ENCODE measurements at regions not wholly inside any gene's neighbourhood (a gene's known extent, or its start where the extent isn't known, plus 50 kb on each side); places are given as distances from the start of the nearest gene placed in this dataset.

- Histone ChIP-seq H3K27me3 (ENCODE audit: insufficient read depth, low read length) (no peaks in the 10 kb centered on the region), H3K79me2 (ENCODE audit: insufficient read depth, low read length) (no peaks in the 10 kb centered on the region), H2AFZ (ENCODE audit: low read length) (no peak overlapping the region), H3K4me1 (ENCODE audit: insufficient read depth, low read length, severe bottlenecking) (no peaks in the 10 kb centered on the region), H3K9me2 (ENCODE audit: low read depth, low read length) (no peaks in the 10 kb centered on the region), H3K9ac (ENCODE audit: low read length) (no peak overlapping the region), H3K4me2 (ENCODE audit: low read length) (no peak overlapping the region), H3K36me3 (ENCODE audit: insufficient read depth, low read length) (no peaks in the 10 kb centered on the region), H3F3A (ENCODE audit: insufficient read depth, low read length) (no peaks in the 10 kb centered on the region), H3K4me3 (ENCODE audit: low read depth, low read length, poor library complexity, severe bottlenecking) (no peak overlapping the region), H3K9me3 (ENCODE audit: low read length) (no peaks in the 10 kb centered on the region; the same call in 1 of the 2 replicates), H3K27ac (ENCODE audit: low read depth, low read length, poor library complexity, severe bottlenecking) (no peak overlapping the region), H4K20me1 (ENCODE audit: insufficient read depth, low read length) (no peaks in the 10 kb centered on the region)
- TF ChIP-seq EZH2 (IDR thresholded peaks at IDR 0.05; ENCODE audit: borderline replicate concordance, low read length) (no peak), CTCF (IDR thresholded peaks at IDR 0.05; ENCODE audit: low read length) (no peak)
Observed at GRCh38 chr16:35746963-35747657, 2287.7 kb downstream of the TP53TG3F start.

- Histone ChIP-seq H3F3A (ENCODE audit: insufficient read depth, low read length) (no peaks in the 10 kb centered on the region), H3K27me3 (ENCODE audit: insufficient read depth, low read length) (no peaks in the 10 kb centered on the region), H3K9me3 (ENCODE audit: low read length) (no peaks in the 10 kb centered on the region; the same call in 1 of the 2 replicates), H3K9me2 (ENCODE audit: low read depth, low read length) (no peaks in the 10 kb centered on the region), H3K9ac (ENCODE audit: low read length) (no peak overlapping the region), H3K36me3 (ENCODE audit: insufficient read depth, low read length) (no peaks in the 10 kb centered on the region), H3K27ac (ENCODE audit: low read depth, low read length, poor library complexity, severe bottlenecking) (no peak overlapping the region), H2AFZ (ENCODE audit: low read length) (no peak overlapping the region), H3K79me2 (ENCODE audit: insufficient read depth, low read length) (no peaks in the 10 kb centered on the region), H3K4me1 (ENCODE audit: insufficient read depth, low read length, severe bottlenecking) (no peaks in the 10 kb centered on the region), H3K4me2 (ENCODE audit: low read length) (no peak overlapping the region), H4K20me1 (ENCODE audit: insufficient read depth, low read length) (no peaks in the 10 kb centered on the region), H3K4me3 (ENCODE audit: low read depth, low read length, poor library complexity, severe bottlenecking) (no peak overlapping the region)
- TF ChIP-seq CTCF (IDR thresholded peaks at IDR 0.05; ENCODE audit: low read length) (no peak), EZH2 (IDR thresholded peaks at IDR 0.05; ENCODE audit: borderline replicate concordance, low read length) (no peak)
Observed at GRCh38 chr16:35747658-35748455, 2288.4 kb downstream of the TP53TG3F start.

GRCh38 chr16:35748621-35749252, 2289.3 kb downstream of the TP53TG3F start:
- no peak overlapping the region for H3K4me2 ChIP-seq (ENCODE audit: low read length)
- no peaks in the 10 kb centered on the region for H3K9me3 ChIP-seq (ENCODE audit: low read length)
- TF ChIP-seq CTCF (IDR thresholded peaks at IDR 0.05; ENCODE audit: low read length): no peak
- TF ChIP-seq EZH2 (IDR thresholded peaks at IDR 0.05; ENCODE audit: borderline replicate concordance, low read length): no peak
- H3K27me3 ChIP-seq (ENCODE audit: insufficient read depth, low read length): no peaks in the 10 kb centered on the region
- H3K27ac ChIP-seq (ENCODE audit: low read depth, low read length, poor library complexity, severe bottlenecking): no peak overlapping the region
- H3K4me3 ChIP-seq (ENCODE audit: low read depth, low read length, poor library complexity, severe bottlenecking): no peak overlapping the region
- no peaks in the 10 kb centered on the region for H4K20me1 ChIP-seq (ENCODE audit: insufficient read depth, low read length)
- no peaks in the 10 kb centered on the region for H3K79me2 ChIP-seq (ENCODE audit: insufficient read depth, low read length)
- H2AFZ ChIP-seq (ENCODE audit: low read length): no peak overlapping the region
- H3K9me2 ChIP-seq (ENCODE audit: low read depth, low read length): no peaks in the 10 kb centered on the region
- H3K4me1 ChIP-seq (ENCODE audit: insufficient read depth, low read length, severe bottlenecking): no peaks in the 10 kb centered on the region
- no peaks in the 10 kb centered on the region for H3F3A ChIP-seq (ENCODE audit: insufficient read depth, low read length)
- no peak overlapping the region for H3K9ac ChIP-seq (ENCODE audit: low read length)
- H3K36me3 ChIP-seq (ENCODE audit: insufficient read depth, low read length): no peaks in the 10 kb centered on the region

All from OCI-LY1 (cell line).